ENCODE measurements at regions not wholly inside any gene's neighbourhood (a gene's known extent, or its start where the extent isn't known, plus 50 kb on each side); places are given as distances from the start of the nearest gene placed in this dataset.

- DNase-seq (ENCODE audit: low spot score) = no peak
Observed at GRCh38 chr2:216911008-216911407, 51.1 kb upstream of the TNP1 start.

GRCh38 chr2:216909541-216910210, 49.8 kb upstream of the TNP1 start:
- no peak for DNase-seq (ENCODE audit: low spot score)
